ENCODE measurements at regions not wholly inside any gene's neighbourhood (a gene's known extent, or its start where the extent isn't known, plus 50 kb on each side); places are given as distances from the start of the nearest gene placed in this dataset.

DNA sequence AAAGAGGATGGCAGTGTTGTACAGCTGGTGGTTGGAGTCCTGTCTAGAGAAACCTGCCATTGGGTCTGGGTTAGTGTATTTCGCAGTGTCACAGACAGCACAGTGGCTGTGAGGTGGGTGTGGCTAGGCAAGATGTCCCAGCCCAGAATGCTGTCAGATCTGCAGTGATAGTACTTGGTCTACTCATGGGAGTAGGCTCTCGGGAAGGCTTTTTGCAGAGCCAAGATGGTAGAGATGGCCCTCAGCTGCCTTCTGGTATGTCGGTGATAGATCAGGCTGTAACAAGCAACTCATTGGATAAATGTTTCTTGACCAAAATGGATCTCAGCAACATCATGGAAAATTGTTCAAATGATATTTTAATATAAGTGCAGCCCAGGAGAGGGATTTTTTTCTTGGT lies 84.3 kb upstream of the WDR1 start:
- no peak for DNase-seq

DNA sequence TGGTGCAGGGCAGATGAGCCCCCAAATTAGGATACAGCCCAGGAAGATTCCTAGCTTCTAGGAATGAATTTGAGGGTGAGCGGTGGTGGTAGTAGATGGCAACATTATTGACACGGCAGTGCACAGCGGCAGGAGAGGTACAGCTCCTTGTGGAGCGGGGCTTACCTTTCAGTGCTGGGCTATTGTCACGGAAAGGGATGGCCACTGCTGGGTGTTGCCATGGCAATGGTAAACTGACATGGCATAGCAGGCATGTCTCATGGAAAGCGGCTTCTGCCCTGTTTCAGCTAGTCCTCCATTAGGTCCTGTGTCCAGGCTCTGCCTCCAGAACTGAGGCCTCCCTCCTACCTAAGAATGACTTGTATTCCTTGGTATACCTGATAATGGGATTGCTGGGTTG lies 81.8 kb upstream of the WDR1 start:
- DNase-seq, result no peak

DNA sequence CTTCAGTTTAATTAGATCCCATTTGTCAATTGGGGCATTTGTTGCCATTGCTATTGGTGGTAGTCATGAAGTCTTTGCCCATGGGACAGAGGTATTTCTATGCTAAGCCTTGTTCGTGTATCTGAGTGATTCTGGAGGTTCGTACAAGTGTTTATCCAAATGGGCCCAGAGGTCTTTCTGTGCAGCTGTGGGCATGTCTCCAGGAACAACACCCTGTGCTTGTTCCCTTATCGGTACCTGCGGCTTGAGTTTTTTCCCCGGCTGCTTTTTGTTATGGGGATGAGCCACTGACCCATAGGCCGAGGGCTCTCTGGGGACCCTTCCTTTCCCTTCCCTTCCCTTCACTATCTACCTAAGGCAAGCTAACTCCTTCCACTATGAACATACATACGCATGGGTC lies 81.4 kb upstream of the WDR1 start:
- no peak for DNase-seq

DNA sequence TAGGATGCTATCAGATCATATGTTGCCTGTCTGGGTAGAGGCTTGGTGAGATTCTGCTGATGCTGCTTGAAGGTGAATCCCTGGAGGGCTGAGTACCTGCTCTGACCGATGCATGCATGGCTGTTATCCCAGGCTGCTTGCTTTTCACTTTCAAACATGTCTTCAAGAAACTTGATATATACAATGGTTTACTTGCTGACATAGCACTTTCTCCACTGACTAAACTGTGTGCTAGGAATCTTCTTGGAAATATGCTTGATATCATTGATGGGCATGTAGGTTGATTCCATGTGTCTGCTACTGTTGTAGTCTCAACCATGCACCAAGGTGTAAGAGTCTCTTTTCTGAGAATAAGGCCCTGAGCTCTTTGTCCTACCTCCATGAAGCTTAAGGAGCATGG lies 79.6 kb upstream of the WDR1 start:
- no peak for DNase-seq

DNA sequence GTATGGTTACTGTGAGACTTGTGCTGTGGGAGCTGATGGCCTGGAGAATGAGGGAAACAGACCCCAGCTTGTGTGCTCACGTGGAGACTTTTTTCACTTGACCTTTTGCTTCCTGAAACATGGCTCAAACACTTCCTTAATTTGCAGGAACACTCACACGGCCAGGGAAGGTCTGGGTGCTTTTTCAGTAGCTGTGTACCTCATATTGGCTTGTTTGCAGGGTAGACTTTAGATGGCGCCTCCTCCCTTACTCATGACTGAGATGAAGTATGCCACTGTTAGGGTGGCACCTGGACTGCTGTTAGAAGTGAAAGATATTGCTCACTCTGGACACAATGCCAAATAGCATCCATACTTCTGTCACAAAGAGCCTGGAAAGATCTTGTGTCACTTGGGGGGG lies 75.7 kb upstream of the WDR1 start:
- no peak for DNase-seq

DNA sequence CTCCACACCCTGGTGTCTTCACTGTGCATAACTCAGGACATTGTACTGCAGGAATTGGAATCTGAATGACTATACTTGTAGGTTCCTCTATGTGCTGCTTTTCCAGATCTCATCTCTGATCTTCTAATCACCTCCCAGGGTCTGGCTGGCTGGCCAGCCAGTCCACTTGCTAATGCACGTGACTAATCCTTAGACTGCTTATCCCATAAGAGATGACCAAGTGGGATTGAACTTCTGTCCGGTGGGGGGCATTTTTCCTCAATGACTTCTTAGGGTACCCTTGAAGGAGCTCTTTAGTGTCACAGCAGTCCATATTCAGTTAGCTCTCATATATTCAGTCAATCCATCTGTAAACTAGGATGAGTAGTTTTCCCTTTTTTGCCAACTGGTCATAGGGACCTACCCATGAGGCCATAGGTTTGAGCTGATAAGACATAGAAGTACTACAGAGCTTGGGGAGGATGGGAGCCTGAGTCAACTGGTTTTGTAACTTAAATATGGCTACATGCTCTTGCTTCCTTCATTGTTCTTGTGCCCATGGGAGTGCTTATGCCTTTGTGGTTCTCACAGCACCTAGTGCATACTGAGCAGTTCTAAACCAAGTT lies 71.9 kb upstream of the WDR1 start:
- DNase-seq, result no peak

DNA sequence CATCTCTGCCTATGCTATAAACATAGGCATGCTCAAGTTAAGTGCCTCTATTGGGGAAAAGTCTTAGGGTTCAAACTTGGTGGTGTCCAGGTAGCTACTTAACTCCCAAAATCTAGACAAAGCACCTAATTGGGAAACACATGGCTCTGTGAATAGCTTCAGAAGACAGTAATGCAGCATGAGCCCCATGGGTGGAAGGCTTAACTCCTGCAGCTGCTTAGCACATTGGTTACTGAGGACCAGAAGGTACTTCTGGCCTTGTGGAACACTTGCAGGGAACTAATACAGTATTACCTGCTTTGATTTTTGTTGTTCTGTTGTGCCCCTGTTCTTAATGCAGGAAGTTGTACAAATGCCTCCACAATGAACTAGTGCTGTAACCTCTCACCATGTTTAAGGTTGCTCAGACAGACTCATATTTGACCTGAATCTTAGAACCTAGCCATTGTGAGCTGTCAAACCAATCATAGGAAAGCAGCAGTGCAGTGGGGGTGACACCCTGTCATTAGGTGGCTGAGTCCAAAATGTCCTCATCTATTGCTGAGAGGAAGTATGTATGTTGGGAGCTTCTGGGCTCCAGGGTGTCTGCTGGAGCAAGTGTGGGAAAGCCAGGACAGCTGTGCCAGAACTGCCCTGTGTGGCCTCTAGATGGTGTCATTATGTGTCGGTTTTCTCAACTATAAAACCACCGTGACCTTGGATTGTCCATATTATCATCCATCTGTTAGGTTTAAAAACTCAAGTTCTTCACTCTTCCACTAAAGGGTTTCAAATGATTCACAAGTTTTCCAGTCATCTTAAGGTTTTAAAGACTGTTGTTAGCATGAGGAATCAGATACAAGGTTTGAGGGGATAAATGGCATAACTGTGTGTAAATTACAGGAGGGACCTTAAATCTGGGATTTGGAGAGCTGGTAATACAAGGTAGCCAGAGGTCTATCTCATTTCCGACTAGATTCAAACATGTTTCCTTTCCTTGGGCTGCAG lies 69.9 kb upstream of the WDR1 start:
- DNase-seq, result peak in 1 of 2 experiments; percentile 13

DNA sequence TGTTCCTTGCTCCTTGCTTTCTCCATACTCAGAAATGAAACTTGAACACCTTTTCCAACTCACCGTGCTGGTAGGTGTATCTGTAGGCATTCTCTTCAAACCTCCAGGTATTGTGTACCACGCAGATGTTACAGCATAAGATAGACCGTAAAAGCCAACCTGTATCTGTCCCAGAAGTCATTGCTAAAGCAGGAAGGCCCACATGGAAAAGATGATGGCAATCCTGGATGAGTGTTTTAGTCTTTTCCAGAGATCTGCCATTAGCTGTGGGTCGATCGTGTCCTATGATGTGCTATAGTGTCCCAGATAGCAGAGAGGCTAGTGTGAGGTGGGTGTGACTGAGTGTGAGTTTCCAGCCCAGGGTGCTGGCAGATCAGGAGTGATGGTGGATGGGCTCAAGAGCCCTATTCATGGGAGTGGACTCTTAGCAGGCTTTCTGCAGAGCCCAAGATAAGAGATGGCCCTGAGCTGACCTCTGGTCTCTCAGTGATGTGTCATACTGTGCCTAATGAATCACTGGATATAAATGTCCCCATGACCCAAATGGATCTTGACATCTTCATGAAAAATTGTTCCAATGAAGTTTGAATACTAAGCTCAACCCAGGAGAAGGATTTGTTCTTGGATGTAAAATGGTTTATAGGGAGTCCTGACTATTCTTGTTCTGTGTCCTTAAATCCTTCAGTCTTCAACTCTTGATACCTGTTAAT lies 69.1 kb upstream of the WDR1 start:
- DNase-seq, result no peak

DNA sequence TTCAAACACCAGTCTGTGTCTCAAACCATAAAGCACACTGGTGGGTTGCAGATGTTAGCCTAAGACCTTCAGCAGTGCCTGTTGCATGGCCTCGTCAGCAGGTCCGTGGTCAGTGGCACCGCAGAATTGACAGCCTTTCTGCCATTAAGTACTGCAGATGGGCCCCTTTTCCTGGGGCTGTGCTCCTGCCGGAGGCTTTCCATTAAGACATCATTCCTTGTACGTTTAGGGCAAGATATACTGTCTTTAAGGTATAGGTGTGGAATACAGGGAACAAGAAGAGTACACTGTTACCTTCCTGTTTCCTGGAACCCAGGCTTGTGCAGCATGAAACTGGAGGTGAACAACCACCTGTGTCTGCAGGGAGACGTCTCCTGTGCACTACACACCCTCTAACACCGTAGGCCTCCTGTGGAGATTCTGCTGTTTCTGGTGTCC lies 67.9 kb upstream of the WDR1 start:
- DNase-seq, result no peak

DNA sequence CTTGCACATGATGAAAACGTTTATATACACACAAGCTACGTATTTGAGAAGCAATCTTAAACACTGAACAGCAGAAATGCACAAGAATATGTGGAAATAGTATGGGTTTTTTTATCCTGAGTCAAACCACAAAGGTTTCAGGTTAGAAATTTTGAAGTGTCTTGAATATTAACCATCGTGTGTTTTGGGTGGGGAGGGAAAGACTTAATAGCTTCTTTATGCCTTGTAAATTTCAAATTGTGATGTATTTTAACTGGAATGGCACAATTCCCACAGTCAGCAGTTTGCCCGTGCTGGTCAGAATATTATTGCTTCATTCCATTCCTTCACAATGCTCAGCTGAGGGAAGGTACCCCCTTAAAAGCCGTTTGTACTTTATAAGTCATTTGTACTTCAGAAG lies 67.4 kb upstream of the WDR1 start:
- DNase-seq, result no peak

DNA sequence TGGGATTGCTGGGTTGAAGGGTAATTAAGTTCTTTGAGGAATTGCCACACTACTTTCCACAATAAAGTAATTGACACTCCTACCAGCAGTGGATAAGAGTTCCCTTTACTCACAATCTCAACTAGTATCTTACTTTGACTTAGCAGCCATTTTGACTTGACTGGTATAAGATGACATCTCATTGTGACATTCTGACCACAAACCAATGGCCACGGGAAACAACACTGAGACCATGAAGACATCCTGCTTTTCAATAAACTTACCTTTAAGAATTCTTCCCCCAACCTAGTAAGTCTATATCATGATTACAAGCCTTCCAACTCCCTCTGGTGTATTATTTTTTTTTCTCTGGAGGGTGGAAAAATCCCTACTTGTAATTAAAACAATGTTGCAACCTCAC lies 66.9 kb upstream of the WDR1 start:
- DNase-seq, result no peak

DNA sequence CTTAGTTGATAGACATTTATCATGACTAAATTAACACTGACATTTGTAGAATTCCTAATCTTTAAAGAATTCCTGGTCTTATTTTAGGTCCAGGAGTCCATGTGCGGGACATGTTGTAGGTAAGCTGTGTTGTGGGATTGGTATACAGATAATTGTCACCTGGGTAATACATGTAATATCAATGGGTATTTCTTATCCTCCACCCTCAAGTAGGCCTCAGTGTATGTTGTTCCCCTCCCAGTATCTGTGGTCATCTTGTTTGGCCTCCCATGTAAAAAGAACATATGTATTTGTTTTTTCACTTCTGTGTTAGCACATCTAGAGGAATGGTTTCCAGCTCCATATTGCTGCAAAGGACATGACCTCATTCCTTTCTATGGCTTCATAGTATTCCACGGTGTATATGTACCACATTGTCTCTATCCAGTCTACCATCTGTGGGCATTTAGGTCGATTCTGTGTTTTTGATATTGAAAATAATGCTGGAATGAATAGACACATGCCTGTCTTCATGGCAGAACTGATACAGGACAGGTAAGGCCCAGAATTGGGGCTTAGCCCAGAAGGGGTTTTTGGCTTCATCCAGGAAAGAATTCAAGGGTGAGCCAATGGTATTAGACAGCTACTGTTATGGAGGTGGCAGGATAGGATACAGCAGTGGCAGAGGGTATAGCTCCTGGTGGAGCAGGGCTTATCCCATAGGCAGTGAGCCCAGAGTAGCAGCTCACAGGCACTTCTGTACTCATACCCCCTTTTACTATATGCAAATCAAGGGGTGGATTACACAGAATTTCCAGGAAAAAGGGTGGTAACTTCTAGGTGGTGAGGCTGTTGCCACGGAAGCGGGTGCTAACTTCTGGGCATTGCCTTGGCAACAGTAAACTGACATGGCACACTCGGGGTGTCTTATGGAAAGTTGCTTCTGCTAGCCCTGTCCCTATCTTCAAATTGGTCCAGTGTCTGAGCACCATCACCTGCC lies 66.1 kb upstream of the WDR1 start:
- no peak for DNase-seq

DNA sequence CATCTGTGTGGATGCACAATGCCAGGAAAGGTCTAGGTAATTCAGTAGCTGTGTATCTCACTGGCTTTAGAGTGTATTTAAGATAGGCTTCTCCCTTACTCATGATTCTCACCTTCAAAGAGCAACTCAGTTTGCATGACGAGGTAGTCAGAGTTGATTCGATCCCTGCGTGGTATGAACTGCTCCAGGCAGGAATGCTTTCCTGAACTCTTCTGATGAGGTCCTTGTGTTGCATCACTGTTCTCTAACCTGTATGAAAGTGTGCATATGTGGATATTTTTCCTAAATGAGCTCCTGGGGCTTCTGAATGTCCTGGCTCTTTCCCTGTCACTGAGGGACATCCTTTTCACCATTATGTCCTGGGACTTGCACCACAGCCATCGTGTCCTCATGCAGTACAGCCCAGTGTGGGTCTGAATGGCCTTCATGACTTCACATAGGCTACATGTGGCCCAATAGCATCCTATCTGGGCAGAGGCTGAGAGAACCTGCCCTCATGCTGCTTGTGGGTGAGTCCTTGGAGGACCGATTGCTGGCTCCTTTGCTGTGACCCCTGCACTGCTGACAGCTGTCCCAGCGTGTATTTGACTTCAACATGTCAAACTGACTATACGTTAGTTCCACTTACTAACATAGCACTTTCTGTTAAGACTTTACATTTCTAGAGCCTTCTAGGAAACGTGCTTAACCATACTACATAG lies 65.3 kb upstream of the WDR1 start:
- no peak for DNase-seq

DNA sequence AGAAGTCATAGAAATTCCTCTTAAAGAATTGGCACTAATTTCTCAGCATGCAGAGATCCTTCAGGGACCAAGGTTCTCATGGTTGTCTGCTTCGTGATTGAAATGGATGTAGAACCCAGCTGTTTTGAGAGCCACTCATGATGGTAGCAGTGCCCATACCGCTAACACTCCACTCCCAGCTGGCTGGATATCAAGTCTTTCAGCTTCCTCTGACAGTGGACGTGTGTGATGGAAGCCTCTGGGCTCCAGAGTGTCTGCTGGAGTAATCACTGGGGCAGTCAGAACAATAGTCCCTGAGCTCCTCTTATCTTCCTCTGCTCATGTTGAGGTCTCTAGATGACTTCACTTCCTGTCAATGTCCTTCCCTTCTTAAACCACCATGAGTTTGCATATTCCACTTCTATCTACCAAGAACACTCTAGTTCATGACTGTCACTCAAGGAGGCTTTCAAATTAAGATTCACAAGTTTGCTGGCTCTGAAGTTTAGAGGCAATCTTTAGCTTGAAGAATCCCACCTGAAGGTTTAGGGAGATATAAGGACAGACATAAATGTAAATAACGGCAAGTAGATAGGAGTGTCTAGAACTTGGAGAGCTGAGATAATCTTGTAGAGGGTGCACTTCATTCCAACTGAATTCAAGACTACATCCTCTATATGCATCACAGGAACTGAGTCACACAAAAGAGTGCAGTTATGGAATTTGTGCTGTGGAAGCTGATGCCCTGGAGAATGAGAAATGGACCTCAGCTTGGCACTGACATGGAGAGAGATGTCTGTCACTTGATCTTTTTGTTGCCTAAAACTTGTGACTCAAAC lies 64.5 kb upstream of the WDR1 start:
- DNase-seq, result no peak

DNA sequence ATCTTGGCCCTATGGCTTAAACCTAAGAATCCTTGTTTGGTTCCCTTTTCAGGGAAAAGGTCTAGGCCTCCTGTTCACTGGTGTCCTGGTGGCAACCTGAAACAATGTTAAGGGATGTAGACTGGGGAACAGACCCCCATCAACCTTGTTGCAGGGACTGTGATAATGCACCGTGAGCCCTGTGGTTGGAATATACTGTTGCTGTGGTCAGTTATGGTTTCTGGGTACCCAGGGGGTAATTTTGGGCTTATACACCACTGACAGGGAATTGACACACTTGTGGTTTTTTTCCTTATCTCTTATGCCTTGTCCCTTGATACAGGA lies 64.0 kb upstream of the WDR1 start:
- DNase-seq, result no peak

DNA sequence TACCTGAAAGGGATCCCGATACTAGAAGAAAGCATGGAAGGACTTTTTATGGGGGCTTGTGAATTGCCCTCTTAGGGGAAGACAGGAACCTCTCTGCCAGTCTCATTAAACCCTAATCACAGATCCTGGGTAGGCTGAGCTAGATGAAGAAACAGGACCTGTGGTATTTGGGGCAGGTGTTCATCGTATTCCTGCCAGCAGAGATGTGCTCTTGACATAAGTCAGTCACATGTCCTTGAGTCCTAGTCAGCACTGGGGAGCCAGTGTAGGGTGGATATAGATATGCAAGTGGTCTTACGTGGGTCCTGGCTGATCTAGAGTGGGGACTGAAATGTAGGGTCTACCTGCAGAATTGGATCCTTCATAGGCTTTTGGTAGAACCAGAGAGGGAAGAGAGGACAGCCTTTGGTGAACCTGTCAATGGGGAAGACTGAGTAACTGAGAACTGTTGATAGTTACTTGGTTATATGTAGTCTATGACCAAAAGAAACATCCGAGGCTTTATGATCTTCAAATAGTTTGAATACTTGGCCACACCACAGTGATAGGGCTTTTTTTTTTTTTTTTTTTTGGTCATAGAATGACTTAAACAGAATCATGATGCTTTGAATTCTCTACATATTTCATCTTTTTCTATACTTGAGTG lies 63.5 kb upstream of the WDR1 start:
- DNase-seq, result no peak

DNA sequence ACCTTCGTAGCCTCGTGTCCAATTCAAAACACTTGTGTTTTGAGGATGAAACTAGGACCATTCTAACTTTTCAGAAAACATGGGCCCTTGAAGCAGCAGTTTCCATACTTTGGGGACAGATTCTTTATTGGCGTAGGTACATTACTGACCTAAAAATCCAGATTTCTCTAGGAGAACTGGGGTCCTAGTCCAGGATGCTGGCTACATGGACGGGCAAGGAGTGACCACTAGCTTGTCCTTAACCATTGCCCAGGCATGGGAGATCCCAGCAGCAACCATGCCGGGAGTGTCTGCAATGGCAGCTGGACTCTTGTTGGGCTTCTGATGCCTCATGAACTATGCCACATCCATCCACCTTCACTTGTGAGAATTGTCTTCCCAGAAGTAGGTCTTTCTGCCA lies 62.2 kb upstream of the WDR1 start:
- no peak for DNase-seq

DNA sequence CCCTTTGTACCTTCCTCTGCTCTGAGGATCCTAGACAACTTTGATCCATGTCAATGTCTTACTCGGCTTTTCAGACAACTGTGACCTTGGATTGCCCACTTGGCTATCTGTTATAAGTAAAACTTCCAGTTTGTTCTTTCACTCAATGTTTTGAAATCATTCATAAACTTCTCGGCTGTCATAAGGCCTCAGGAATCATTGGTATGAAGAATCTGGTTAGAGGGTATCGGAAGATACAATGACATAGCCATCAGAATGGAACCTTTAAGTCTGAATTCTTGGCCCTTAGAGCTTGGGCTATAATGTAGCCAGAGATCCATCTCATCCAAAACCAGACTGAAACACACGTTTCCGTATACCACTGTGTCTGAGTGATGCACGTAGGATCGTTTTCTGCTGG lies 59.0 kb upstream of the WDR1 start:
- DNase-seq, result no peak

DNA sequence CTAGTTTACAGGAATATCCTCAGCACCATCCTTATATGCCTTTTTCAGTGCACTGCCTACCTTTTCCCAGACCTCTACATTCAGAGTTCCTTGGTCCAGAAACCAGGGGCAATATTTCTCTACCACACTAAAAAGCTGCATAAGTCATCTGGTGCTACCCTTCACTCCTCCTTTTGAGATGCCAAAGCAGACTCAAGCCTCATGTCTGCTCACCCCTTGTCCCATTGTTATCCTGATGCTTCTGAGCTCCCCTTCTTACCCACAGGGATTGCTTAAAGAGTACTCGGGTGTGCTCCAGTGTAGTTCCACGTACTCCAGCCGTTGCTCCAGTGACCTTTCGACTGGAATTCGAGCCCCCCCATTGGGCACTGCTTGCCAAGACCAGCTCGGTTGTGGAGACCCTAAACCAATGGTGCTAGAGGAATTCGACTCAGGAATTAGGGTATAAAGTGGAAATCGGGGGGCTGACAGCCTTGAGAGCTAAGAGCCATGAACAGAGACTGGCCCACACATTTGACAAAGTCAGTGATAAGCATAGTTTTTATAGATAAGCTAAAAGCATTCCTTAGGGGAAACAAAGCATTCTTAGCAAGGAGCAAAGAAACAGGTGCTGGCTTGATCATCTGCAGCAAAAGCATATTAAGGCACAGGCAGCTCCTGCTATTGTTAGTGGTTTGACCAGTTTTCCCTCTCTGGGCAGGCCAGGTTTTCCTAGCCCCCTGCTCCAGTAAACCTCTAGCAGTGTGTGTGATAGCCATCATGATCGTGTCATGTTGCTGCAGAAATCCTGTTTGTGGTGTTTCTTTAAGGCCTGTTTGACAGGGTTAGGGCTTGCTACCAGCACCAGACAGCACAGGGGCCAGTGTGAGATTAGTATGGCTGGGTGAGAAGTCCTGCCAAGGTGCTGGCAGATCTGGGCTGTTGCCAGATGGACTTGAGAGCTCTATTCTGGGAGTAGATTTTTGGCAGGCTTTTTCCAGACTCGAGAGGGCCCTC lies 57.5 kb upstream of the WDR1 start:
- DNase-seq, result peak in 1 of 2 experiments; percentile 27
